CD14-positive monocyte (primary cell): ENCODE measurements at regions not wholly inside any gene's neighbourhood (a gene's known extent, or its start where the extent isn't known, plus 50 kb on each side); places are given as distances from the start of the nearest gene placed in this dataset.
"Not testable (repeated sequence)": the region's sequence is repeated elsewhere in the genome, so short reads cannot be mapped to it uniquely, and the experiment has no call there.

Experiments
- DNase-seq, 3 donors: peaks; one replicate each; pipeline ENCODE4 v3.0.0-alpha.2; 2011 to 2022
- H2AFZ ChIP-seq: 2 replicates; pipeline ENCODE4 v1.6.0; 2012; ENCODE audit warnings: mild to moderate bottlenecking, low read depth, low read length, inconsistent platforms; ENCODE audit not compliant: insufficient read depth, poor library complexity, severe bottlenecking
- H3K27ac ChIP-seq, 2 donors: 1 replicate in 1 of 2; 2 replicates in 1 of 2; pipeline ENCODE4 v1.5.1; 2012 to 2013; ENCODE audit warnings: low read length in 2 of 2, control low read depth in 1 of 2, inconsistent platforms in 1 of 2, low read depth in 1 of 2, mild to moderate bottlenecking in 1 of 2
- H3K27me3 ChIP-seq, 2 donors: one replicate each; pipeline versions ENCODE4 v1.6.0 to v1.6.1; 2011 to 2013; ENCODE audit warnings: low read length in 2 of 2; ENCODE audit not compliant: control insufficient read depth in 2 of 2, insufficient read depth in 2 of 2
- H3K36me3 ChIP-seq, 2 donors: replicated peaks in 1 of 2; 1 replicate in 1 of 2; 2 replicates in 1 of 2; pipeline versions ENCODE4 v1.5.1 to v1.6.1; 2012 to 2013; ENCODE audit warnings: low read length in 2 of 2, control low read depth in 1 of 2, inconsistent platforms in 1 of 2, mild to moderate bottlenecking in 1 of 2; ENCODE audit not compliant: insufficient read depth in 2 of 2, control insufficient read depth in 1 of 2
- H3K4me1 ChIP-seq, 2 donors: 1 replicate in 1 of 2; 2 replicates in 1 of 2; pipeline versions ENCODE4 v1.5.1 to v1.6.1; 2012 to 2013; ENCODE audit warnings: low read length in 2 of 2, control low read depth in 1 of 2, inconsistent platforms in 1 of 2, mild to moderate bottlenecking in 1 of 2, moderate library complexity in 1 of 2; ENCODE audit not compliant: insufficient read depth in 2 of 2, control insufficient read depth in 1 of 2
- H3K4me2 ChIP-seq: replicated peaks from 2 replicates; pipeline ENCODE3; 2012; ENCODE audit warnings: low read length, moderate library complexity, mild to moderate bottlenecking; ENCODE audit not compliant: poor library complexity, severe bottlenecking; ENCODE audit errors: extremely low read depth
- H3K4me3 ChIP-seq, 3 experiments: fragments of 200-600 bp in 1 of 3; sonication (generic) in 1 of 3; replicated peaks in 1 of 3; 1 replicate in 2 of 3; 2 replicates in 1 of 3; pipeline ENCODE4 v1.5.1; 2011 to 2013; ENCODE audit warnings: low read length in 3 of 3, mild to moderate bottlenecking in 3 of 3, control low read depth in 2 of 3, low read depth in 2 of 3, inconsistent platforms in 1 of 3, moderate library complexity in 1 of 3
- H3K79me2 ChIP-seq: 2 replicates; pipeline ENCODE4 v1.6.0; 2012; ENCODE audit warnings: mild to moderate bottlenecking, control low read depth, inconsistent platforms, low read length, moderate library complexity; ENCODE audit not compliant: insufficient read depth
- H3K9ac ChIP-seq: 2 replicates; pipeline ENCODE4 v1.6.0; 2017; ENCODE audit warnings: low read length, mild to moderate bottlenecking; ENCODE audit not compliant: insufficient read depth, poor library complexity, severe bottlenecking
- H3K9me3 ChIP-seq, 2 donors: replicated peaks in 1 of 2; 1 replicate in 1 of 2; 2 replicates in 1 of 2; pipeline versions ENCODE4 v1.5.1 to v1.6.1; 2012 to 2013; ENCODE audit warnings: low read length in 2 of 2, control low read depth in 1 of 2; ENCODE audit not compliant: control insufficient read depth in 1 of 2, insufficient read depth in 1 of 2
- H4K20me1 ChIP-seq: 2 replicates; pipeline ENCODE4 v1.6.0; 2012; ENCODE audit warnings: mild to moderate bottlenecking, low read length, control low read depth, moderate library complexity; ENCODE audit not compliant: insufficient read depth
- H3K27ac Mint-ChIP-seq, 7 donors: one replicate each; pipeline ENCODE4 v1.8.0; 2020; ENCODE audit warnings: mild to moderate bottlenecking in 7 of 7, mixed read lengths in 7 of 7, moderate library complexity in 6 of 7, inconsistent platforms in 2 of 7
- H3K27me3 Mint-ChIP-seq, 3 donors: one replicate each; pipeline ENCODE4 v1.8.0; 2021 to 2022; ENCODE audit warnings: low read depth in 3 of 3, mild to moderate bottlenecking in 3 of 3, mixed read lengths in 3 of 3, moderate library complexity in 3 of 3, inconsistent platforms in 1 of 3
- H3K36me3 Mint-ChIP-seq, 2 donors: one replicate each; pipeline ENCODE4 v1.8.0; 2020; ENCODE audit warnings: mixed read lengths in 2 of 2, inconsistent platforms in 1 of 2, mild to moderate bottlenecking in 1 of 2
- H3K4me1 Mint-ChIP-seq: one replicate; pipeline ENCODE4 v1.8.0; 2020; ENCODE audit warnings: mild to moderate bottlenecking, mixed read lengths
- H3K4me3 Mint-ChIP-seq, 2 donors: one replicate each; pipeline ENCODE4 v1.8.0; 2020; ENCODE audit warnings: mild to moderate bottlenecking in 2 of 2, mixed read lengths in 2 of 2, moderate library complexity in 1 of 2
- H3K9me3 Mint-ChIP-seq, 7 donors: one replicate each; pipeline ENCODE4 v1.8.0; 2020 to 2022; ENCODE audit warnings: mixed read lengths in 7 of 7, mild to moderate bottlenecking in 6 of 7, moderate library complexity in 6 of 7, inconsistent platforms in 2 of 7
- CTCF ChIP-seq: fragments of 200-600 bp; IDR thresholded peaks from one replicate; pipeline ENCODE4 v1.8.0; 2022; ENCODE audit warnings: antibody characterized with exemption, mild to moderate bottlenecking
- WGBS: methylation state at CpG from one replicate; pipeline ENCODE4 v1.1.5; 2013; ENCODE audit warnings: missing lambda C conversion rate; ENCODE audit not compliant: insufficient coverage; 5-methylcytosine and 5-hydroxymethylcytosine counted together
- intact Hi-C, 2 donors: fragments of 100-400 bp; cut with micrococcal nuclease; formaldehyde crosslinking; loops; one replicate each; pipeline versions ENCODE4 v1.15.0 to v1.15.1; 2023

- no peaks in the 10 kb centered on the region for H3K79me2 ChIP-seq
- H3K36me3 ChIP-seq = no peaks in the 10 kb centered on the region
- H3K4me2 ChIP-seq = no peak overlapping the region
- no peak for TF ChIP-seq CTCF
- intact Hi-C loops = no loop called here
- no peak overlapping the region for H3K4me3 ChIP-seq
- DNase-seq = no peak
- no peak overlapping the region for H3K9ac ChIP-seq
- H3K4me1 ChIP-seq = no peaks in the 10 kb centered on the region
- no peak overlapping the region for H3K27ac Mint-ChIP-seq
- H3K27ac ChIP-seq = no peak overlapping the region
- H3K27me3 ChIP-seq = no peaks in the 10 kb centered on the region
- H3K36me3 Mint-ChIP-seq = no peaks in the 10 kb centered on the region
- H3K9me3 Mint-ChIP-seq = peaks cover 3 to 10% (median 6%) of the 10 kb centered on the region in 7 donors
- H4K20me1 ChIP-seq = no peaks in the 10 kb centered on the region
- H3K4me3 Mint-ChIP-seq = no peak overlapping the region
- H3K4me1 Mint-ChIP-seq = no peaks in the 10 kb centered on the region
- peaks cover 0 to 10% of the 10 kb centered on the region in 2 donors for H3K9me3 ChIP-seq
- no peak overlapping the region for H2AFZ ChIP-seq
- 89% methylated on average over 2 of the region's 3 CpGs for WGBS
- H3K27me3 Mint-ChIP-seq = peaks cover 0 to 5% (median 0%) of the 10 kb centered on the region in 3 donors
Measured at GRCh38 chr12:71312768-71313403, 126.7 kb upstream of the LGR5 start.

DNA sequence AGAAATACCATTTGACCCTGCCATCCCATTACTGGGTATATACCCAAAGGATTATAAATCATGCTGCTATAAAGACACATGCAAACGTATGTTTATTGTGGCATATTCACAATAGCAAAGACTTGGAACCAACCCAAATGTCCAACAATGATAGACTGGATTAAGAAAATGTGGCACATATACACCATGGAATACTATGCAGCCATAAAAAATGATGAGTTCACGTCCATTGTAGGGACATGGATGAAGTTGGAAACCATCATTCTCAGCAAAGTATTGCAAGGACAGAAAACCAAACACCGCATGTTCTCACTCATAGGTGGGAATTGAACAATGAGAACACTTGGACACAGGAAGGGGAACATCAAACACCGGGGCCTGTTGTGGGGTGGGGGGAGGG lies 128.0 kb upstream of the LGR5 start:
- H3K9me3 Mint-ChIP-seq, H2AFZ ChIP-seq, H3K27ac ChIP-seq, H3K4me1 ChIP-seq, H3K27ac Mint-ChIP-seq, H3K9ac ChIP-seq, H3K4me3 Mint-ChIP-seq, H3K9me3 ChIP-seq, intact Hi-C loops, H4K20me1 ChIP-seq, H3K4me1 Mint-ChIP-seq, H3K4me3 ChIP-seq, H3K36me3 Mint-ChIP-seq, H3K79me2 ChIP-seq, DNase-seq, H3K4me2 ChIP-seq, H3K36me3 ChIP-seq, H3K27me3 Mint-ChIP-seq, H3K27me3 ChIP-seq: not testable (repeated sequence)
- whole genome bisulfite sequencing = no CpG with 5 or more reads among the region's 4 CpGs
